ENCODE measurements at regions not wholly inside any gene's neighbourhood (a gene's known extent, or its start where the extent isn't known, plus 50 kb on each side); places are given as distances from the start of the nearest gene placed in this dataset.

GRCh38 chr12:127240249-127240929 lies 1026.6 kb upstream of the TMEM132C start:
- no peak for TF ChIP-seq CTCF (IDR thresholded peaks at IDR 0.05)
- Histone ChIP-seq H3K27ac (no peak overlapping the region), H3K4me3 (no peak overlapping the region)
- no peak for DNase-seq (ENCODE audit: low spot score)

GRCh38 chr12:127241072-127241817 lies 1025.7 kb upstream of the TMEM132C start:
- TF ChIP-seq CTCF (IDR thresholded peaks at IDR 0.05) = no peak
- Histone ChIP-seq H3K4me3 (no peak overlapping the region), H3K27ac (no peak overlapping the region)
- no peak for DNase-seq (ENCODE audit: low spot score)

- no peak overlapping the region for H3K27ac ChIP-seq
- DNase-seq (ENCODE audit: low spot score) = no peak
- no peak for TF ChIP-seq CTCF (IDR thresholded peaks at IDR 0.05)
- no peak overlapping the region for H3K4me3 ChIP-seq
Observed at GRCh38 chr12:127245009-127245408, 1022.0 kb upstream of the TMEM132C start.

GRCh38 chr12:127245437-127245836 lies 1021.5 kb upstream of the TMEM132C start:
- DNase-seq (ENCODE audit: low spot score) = no peak
- Histone ChIP-seq H3K27ac (no peak overlapping the region), H3K4me3 (no peak overlapping the region)
- no peak for TF ChIP-seq CTCF (IDR thresholded peaks at IDR 0.05)

GRCh38 chr12:127247937-127248336 lies 1019.0 kb upstream of the TMEM132C start:
- TF ChIP-seq CTCF (IDR thresholded peaks at IDR 0.05) = no peak
- DNase-seq (ENCODE audit: low spot score) = no peak
- H3K27ac ChIP-seq = no peak overlapping the region
- H3K4me3 ChIP-seq = no peak overlapping the region

- H3K4me3 ChIP-seq = no peak overlapping the region
- no peak for TF ChIP-seq CTCF (IDR thresholded peaks at IDR 0.05)
- no peak for DNase-seq (ENCODE audit: low spot score)
- no peak overlapping the region for H3K27ac ChIP-seq
Observed at GRCh38 chr12:127249428-127249827, 1017.5 kb upstream of the TMEM132C start.

All from coronary artery (tissue), 2 donors.